Aorta (tissue), 5 donors: ENCODE measurements at regions not wholly inside any gene's neighbourhood (a gene's known extent, or its start where the extent isn't known, plus 50 kb on each side); places are given as distances from the start of the nearest gene placed in this dataset.
"Not testable (repeated sequence)": the region's sequence is repeated elsewhere in the genome, so short reads cannot be mapped to it uniquely, and the experiment has no call there.

Source experiments
- ATAC-seq: fragments of 200-7000 bp; cut with Tn5 transposase; one replicate; pipeline ENCODE4 v1.9.1; 2022; ENCODE audit warnings: moderate library complexity; ENCODE audit not compliant: low FRiP score
- DNase-seq, 2 donors: peaks; one replicate each; pipeline ENCODE4 v3.0.0-alpha.2; 2020
- H3K27ac ChIP-seq, 2 donors: one replicate each; pipeline ENCODE4 v1.5.1; 2013; ENCODE audit warnings: low read length in 2 of 2, mild to moderate bottlenecking in 2 of 2, moderate library complexity in 2 of 2, control low read depth in 1 of 2, inconsistent platforms in 1 of 2, low read depth in 1 of 2
- H3K27me3 ChIP-seq, 2 donors: one replicate each; pipeline ENCODE4 v1.6.1; 2013; ENCODE audit warnings: control low read depth in 1 of 2, low read length in 1 of 2, mild to moderate bottlenecking in 1 of 2, moderate library complexity in 1 of 2; ENCODE audit not compliant: insufficient read depth in 2 of 2, control insufficient read depth in 1 of 2
- H3K36me3 ChIP-seq, 2 donors: one replicate each; pipeline ENCODE4 v1.6.1; 2013; ENCODE audit warnings: control low read depth in 1 of 2, low read length in 1 of 2, mild to moderate bottlenecking in 1 of 2; ENCODE audit not compliant: insufficient read depth in 2 of 2, control insufficient read depth in 1 of 2
- H3K4me1 ChIP-seq, 2 donors: one replicate each; pipeline ENCODE4 v1.6.1; 2013; ENCODE audit warnings: low read length in 2 of 2, control low read depth in 1 of 2, mild to moderate bottlenecking in 1 of 2, moderate library complexity in 1 of 2; ENCODE audit not compliant: insufficient read depth in 2 of 2, control insufficient read depth in 1 of 2
- H3K4me3 ChIP-seq, 2 donors: one replicate each; pipeline ENCODE4 v1.5.1; 2013; ENCODE audit warnings: low read length in 2 of 2, control low read depth in 1 of 2, mild to moderate bottlenecking in 1 of 2
- H3K9me3 ChIP-seq: one replicate; pipeline ENCODE4 v1.6.1; 2013; ENCODE audit warnings: mild to moderate bottlenecking, low read length; ENCODE audit not compliant: control insufficient read depth
- WGBS, 2 donors: extraction: QIAGEN DNeasy Blood & Tissue Kit; methylation state at CpG; one replicate each; pipeline ENCODE4 v1.1.7; 2013; 5-methylcytosine and 5-hydroxymethylcytosine counted together
- intact Hi-C, 2 donors: fragments of 100-400 bp; cut with DNase I; formaldehyde crosslinking; loops; one replicate each; pipeline versions ENCODE4 v1.14.2 to v1.15.0; 2022
- donor health status: healthy with polysubstance abuse.
- donor health status: Bipolar disorder and iron deficiency.
- donor health status: DM: no; HTN: no; CAD: no.
- donor health status: DM: no; HTN: no; CAD: no.
- donor health status: DM: yes; HTN: yes; CAD: no.

DNA sequence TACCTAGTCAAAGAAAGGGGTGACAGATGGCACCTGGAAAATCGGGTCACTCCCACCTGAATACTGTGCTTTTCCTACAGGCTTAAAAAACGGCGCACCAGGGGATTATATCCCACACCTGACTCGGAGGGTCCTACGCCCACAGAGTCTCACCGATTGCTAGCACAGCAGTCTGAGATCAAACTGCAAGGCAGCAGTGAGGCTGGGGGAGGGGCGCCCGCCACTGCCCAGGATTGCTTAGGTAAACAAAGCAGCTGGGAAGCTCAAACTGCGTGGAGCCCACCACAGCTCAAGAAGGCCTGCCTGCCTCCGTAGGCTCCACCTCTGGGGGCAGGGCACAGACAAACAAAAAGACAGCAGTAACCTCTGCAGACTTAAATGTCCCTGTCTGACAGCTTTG lies 242.7 kb downstream of the FZD1 start:
- DNase-seq, H3K4me1 ChIP-seq, H3K4me3 ChIP-seq, ATAC-seq, intact Hi-C loops, H3K27me3 ChIP-seq, H3K36me3 ChIP-seq, H3K9me3 ChIP-seq, H3K27ac ChIP-seq: not testable (repeated sequence)
- 68 to 71% methylated on average over 9 to 10 of the region's 10 CpGs for WGBS, 2 donors

DNA sequence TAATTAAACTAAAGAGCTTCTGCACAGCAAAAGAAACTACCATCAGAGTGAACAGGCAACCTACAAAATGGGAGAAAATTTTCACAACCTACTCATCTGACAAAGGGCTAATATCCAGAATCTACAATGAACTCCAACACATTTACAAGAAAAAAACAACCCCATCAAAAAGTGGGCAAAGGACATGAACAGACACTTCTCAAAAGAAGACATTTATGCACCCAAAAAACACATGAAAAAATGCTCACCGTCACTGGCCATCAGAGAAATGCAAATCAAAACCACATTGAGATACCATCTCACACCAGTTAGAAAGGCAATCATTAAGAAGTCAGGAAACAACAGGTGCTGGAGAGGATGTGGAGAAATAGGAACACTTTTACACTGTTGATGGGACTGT lies 247.6 kb downstream of the FZD1 start:
- intact Hi-C loops, H3K9me3 ChIP-seq, H3K27me3 ChIP-seq, H3K27ac ChIP-seq, H3K4me3 ChIP-seq, H3K36me3 ChIP-seq, ATAC-seq, H3K4me1 ChIP-seq, DNase-seq: not testable (repeated sequence)
- 89 to 96% methylated on average over 1 of the region's 1 CpG for WGBS, 2 donors

DNA sequence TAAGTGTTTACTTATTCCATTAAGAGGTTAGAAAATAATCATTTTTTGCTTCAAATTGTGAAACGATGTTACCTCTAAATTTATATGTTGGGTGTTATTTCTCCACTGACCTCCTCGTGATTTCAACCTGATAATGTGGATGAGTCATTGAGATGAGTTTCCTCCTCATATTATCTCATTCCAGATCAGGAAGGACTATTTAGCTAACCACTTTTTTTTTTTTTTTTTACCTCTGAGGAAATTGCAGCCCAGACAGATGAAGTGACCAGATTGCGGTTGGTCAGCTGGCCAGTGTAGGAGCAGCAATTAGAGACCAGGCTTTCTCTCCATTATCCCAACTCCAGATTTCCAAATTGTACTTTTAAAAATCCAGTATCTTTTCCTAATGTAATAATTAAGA lies 248.7 kb downstream of the FZD1 start:
- Histone ChIP-seq H3K4me1 (no peaks in the 10 kb centered on the region), H3K9me3 (no peaks in the 10 kb centered on the region), H3K27me3 (no peaks in the 10 kb centered on the region), H3K36me3 (no peaks in the 10 kb centered on the region), H3K4me3 (no peak overlapping the region), H3K27ac (no peak overlapping the region)
- intact Hi-C loops = no loop called here
- DNase-seq = no peak
- no peak for ATAC-seq
- 90 to 96% methylated on average over 3 of the region's 3 CpGs for WGBS, 2 donors

DNA sequence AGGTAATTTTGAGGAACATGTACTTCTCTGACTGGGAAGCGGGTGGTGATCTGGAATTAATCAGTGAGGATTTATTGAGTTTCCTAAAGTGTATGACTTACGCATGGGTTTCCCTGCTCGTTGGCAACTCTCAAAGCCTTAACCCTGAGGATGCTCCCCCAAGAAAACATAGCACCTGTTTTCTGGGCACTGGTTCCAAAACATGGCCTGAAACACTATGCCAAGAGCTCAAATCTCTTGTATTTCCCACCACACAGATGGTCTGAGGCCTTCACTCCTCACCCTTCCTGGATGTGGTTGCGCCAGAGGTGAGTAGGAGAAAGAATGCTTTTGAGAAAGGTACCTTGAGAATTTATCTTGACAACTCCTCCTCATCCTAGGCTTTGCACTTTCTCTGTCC lies 250.4 kb downstream of the FZD1 start:
- 88 to 92% methylated on average over 4 of the region's 4 CpGs for WGBS, 2 donors
- no peaks in the 10 kb centered on the region for H3K9me3 ChIP-seq

GRCh38 chr7:91515961-91516360 lies 251.7 kb downstream of the FZD1 start:
- Histone ChIP-seq H3K27me3 (no peaks in the 10 kb centered on the region), H3K9me3 (no peaks in the 10 kb centered on the region), H3K4me1 (no peaks in the 10 kb centered on the region), H3K4me3 (no peak overlapping the region), H3K36me3 (no peaks in the 10 kb centered on the region), H3K27ac (no peak overlapping the region)
- 87 to 93% methylated on average over 1 of the region's 1 CpG for WGBS, 2 donors
- intact Hi-C loops = no loop called here
- DNase-seq (no peak), ATAC-seq (no peak)

More for the DNA sequence above, 250.4 kb downstream of the FZD1 start:
- intact Hi-C loops = no loop called here
- ATAC-seq = no peak
- Histone ChIP-seq H3K27me3 (no peaks in the 10 kb centered on the region), H3K4me3 (no peak overlapping the region), H3K36me3 (no peaks in the 10 kb centered on the region), H3K4me1 (no peaks in the 10 kb centered on the region), H3K27ac (no peak overlapping the region)
- DNase-seq = no peak

GRCh38 chr7:91517201-91517785 lies 253.1 kb downstream of the FZD1 start:
- H3K27ac ChIP-seq = no peak overlapping the region
- H3K4me1 ChIP-seq = no peaks in the 10 kb centered on the region
- no peaks in the 10 kb centered on the region for H3K9me3 ChIP-seq
- intact Hi-C loops = no loop called here
- H3K4me3 ChIP-seq = no peak overlapping the region
- WGBS, 2 donors = 12 to 19% methylated on average over 1 of the region's 1 CpG
- no peaks in the 10 kb centered on the region for H3K36me3 ChIP-seq
- no peak for ATAC-seq
- H3K27me3 ChIP-seq = no peaks in the 10 kb centered on the region
- DNase-seq = no peak

DNA sequence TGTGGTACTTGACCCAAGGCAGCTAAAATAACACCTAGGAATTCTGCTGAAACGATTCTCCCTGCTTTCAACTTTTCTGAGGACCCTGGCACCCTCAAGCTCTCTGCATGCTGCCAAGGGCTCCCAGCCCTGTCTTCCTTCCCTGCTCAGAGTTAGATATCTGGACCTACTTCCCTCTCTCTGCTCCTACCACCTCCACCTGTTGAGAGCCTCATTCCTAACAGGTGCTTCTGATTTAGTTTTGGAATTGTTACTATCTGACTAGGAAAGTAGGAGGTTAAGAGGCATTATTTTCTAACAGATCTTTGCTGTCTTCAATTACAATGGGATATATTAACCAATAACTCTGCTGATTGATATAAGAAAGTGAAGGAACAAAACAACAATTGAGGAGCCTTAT lies 253.8 kb downstream of the FZD1 start:
- Histone ChIP-seq H3K9me3 (no peaks in the 10 kb centered on the region), H3K4me3 (no peak overlapping the region), H3K27ac (no peak overlapping the region), H3K36me3 (no peaks in the 10 kb centered on the region), H3K27me3 (no peaks in the 10 kb centered on the region), H3K4me1 (no peaks in the 10 kb centered on the region)
- intact Hi-C loops = no loop called here
- no peak for DNase-seq
- WGBS, 2 donors = 52 to 59% methylated on average over 1 of the region's 1 CpG
- ATAC-seq = no peak

GRCh38 chr7:91519241-91520158 lies 255.3 kb downstream of the FZD1 start:
- no peak overlapping the region for H3K4me3 ChIP-seq
- no peaks in the 10 kb centered on the region for H3K36me3 ChIP-seq
- no peaks in the 10 kb centered on the region for H3K4me1 ChIP-seq
- intact Hi-C loops = no loop called here
- no peaks in the 10 kb centered on the region for H3K27me3 ChIP-seq
- H3K9me3 ChIP-seq = no peaks in the 10 kb centered on the region
- 75 to 82% methylated on average over 8 of the region's 8 CpGs for WGBS, 2 donors
- H3K27ac ChIP-seq = no peak overlapping the region
- ATAC-seq (no peak), DNase-seq (no peak)

- intact Hi-C loops = no loop called here
- Histone ChIP-seq H3K4me1 (no peaks in the 10 kb centered on the region), H3K4me3 (no peak overlapping the region), H3K27me3 (no peaks in the 10 kb centered on the region), H3K36me3 (no peaks in the 10 kb centered on the region), H3K9me3 (no peaks in the 10 kb centered on the region), H3K27ac (no peak overlapping the region)
- ATAC-seq = no peak
- WGBS, 2 donors = 61 to 66% methylated on average over 1 of the region's 1 CpG
- DNase-seq = no peak
Measured at GRCh38 chr7:91520645-91521044, 256.4 kb downstream of the FZD1 start.
